ENCODE measurements at regions not wholly inside any gene's neighbourhood (a gene's known extent, or its start where the extent isn't known, plus 50 kb on each side); places are given as distances from the start of the nearest gene placed in this dataset.

DNA sequence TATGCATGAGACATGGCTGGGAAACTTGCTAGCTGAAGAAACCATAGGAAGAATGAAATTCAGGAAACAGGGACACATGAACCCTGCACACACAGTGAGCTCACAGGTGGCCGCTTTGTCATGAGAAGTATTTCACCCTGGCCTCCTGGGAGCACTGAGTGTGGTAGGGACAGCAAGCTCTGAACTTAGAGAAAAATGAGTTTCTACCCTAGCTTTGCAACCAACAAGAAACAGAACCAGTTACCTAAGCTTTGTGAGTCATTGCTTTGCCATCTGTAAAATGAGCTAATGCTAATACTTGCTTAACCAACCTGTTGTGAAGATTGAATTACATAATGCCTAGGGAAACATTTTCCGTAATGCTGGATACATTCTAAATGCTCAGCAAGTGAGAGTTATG is 206.6 kb upstream of the HS3ST1 start:
- H3K27me3 ChIP-seq (replicated peaks; ENCODE audit: insufficient read depth, low read length) = no peaks in the 10 kb centered on the region
- no peak overlapping the region for H2AFZ ChIP-seq (ENCODE audit: low read length)
- H3K4me3 ChIP-seq (ENCODE audit: low read length) = no peak overlapping the region
- no peak for DNase-seq
- H3K79me2 ChIP-seq (ENCODE audit: low read length) = no peaks in the 10 kb centered on the region
- 0 out of 2 replicates have a peak, but pooled peaks cover 5% of the 10 kb centered on the region for H3K4me1 ChIP-seq (ENCODE audit: low read length)
- H3K27ac ChIP-seq (ENCODE audit: low read length) = no peak overlapping the region
- H3K9me2 ChIP-seq (replicated peaks; ENCODE audit: insufficient read depth, low read length) = no peaks in the 10 kb centered on the region
- no peaks in the 10 kb centered on the region for H3F3A ChIP-seq (ENCODE audit: insufficient read depth, low read length)
- H3K9me3 ChIP-seq (replicated peaks; ENCODE audit: insufficient read depth, low read length) = no peaks in the 10 kb centered on the region
- no peak overlapping the region for H3K9ac ChIP-seq (ENCODE audit: low read length)
- no peak overlapping the region for H3K4me2 ChIP-seq (ENCODE audit: low read depth, low read length)
- H4K20me1 ChIP-seq (ENCODE audit: insufficient read depth, low read length) = no peaks in the 10 kb centered on the region
- H3K36me3 ChIP-seq (replicated peaks; ENCODE audit: insufficient read depth, low read length) = no peaks in the 10 kb centered on the region
- TF ChIP-seq EZH2phosphoT487 (IDR thresholded peaks at IDR 0.05; ENCODE audit: low read length) = no peak
- TF ChIP-seq, protein P1, sequence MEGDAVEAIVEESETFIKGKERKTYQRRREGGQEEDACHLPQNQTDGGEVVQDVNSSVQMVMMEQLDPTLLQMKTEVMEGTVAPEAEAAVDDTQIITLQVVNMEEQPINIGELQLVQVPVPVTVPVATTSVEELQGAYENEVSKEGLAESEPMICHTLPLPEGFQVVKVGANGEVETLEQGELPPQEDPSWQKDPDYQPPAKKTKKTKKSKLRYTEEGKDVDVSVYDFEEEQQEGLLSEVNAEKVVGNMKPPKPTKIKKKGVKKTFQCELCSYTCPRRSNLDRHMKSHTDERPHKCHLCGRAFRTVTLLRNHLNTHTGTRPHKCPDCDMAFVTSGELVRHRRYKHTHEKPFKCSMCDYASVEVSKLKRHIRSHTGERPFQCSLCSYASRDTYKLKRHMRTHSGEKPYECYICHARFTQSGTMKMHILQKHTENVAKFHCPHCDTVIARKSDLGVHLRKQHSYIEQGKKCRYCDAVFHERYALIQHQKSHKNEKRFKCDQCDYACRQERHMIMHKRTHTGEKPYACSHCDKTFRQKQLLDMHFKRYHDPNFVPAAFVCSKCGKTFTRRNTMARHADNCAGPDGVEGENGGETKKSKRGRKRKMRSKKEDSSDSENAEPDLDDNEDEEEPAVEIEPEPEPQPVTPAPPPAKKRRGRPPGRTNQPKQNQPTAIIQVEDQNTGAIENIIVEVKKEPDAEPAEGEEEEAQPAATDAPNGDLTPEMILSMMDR (IDR thresholded peaks at IDR 0.05; ENCODE audit: low read length) = no peak

DNA sequence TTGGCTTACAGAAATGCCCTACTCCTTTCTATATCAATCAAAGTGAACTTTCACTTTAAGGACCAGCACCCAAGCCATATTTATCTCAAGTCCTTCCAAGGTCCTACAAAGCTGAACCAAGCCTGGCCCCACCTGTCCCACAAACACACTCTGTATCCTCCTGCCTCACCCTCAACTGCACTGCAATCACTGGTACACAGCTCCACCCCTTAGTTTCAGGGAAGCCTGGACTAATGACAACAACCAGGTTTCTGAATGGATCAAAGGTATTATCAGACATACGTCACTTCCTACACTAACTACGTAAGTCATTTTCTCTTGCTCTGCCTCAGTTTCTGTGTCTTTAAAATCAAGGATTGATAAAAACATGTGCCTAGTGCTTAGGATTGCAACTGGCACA is 205.6 kb upstream of the HS3ST1 start:
- no peaks in the 10 kb centered on the region for H4K20me1 ChIP-seq (ENCODE audit: insufficient read depth, low read length)
- H3F3A ChIP-seq (ENCODE audit: insufficient read depth, low read length) = no peaks in the 10 kb centered on the region
- no peaks in the 10 kb centered on the region for H3K79me2 ChIP-seq (ENCODE audit: low read length)
- H3K27me3 ChIP-seq (replicated peaks; ENCODE audit: insufficient read depth, low read length) = no peaks in the 10 kb centered on the region
- DNase-seq = no peak
- TF ChIP-seq, protein P1 (IDR thresholded peaks at IDR 0.05; ENCODE audit: low read length) = no peak
- TF ChIP-seq EZH2 (optimal IDR thresholded peaks at IDR 0.05; ENCODE audit: low read depth, low read length) (no peak), EZH2phosphoT487 (IDR thresholded peaks at IDR 0.05; ENCODE audit: low read length) (no peak)
- H3K9me3 ChIP-seq (replicated peaks; ENCODE audit: insufficient read depth, low read length) = no peaks in the 10 kb centered on the region
- no peak overlapping the region for H3K27ac ChIP-seq (ENCODE audit: low read length)
- H3K4me1 ChIP-seq (ENCODE audit: low read length) = 0 out of 2 replicates have a peak, but pooled peaks cover 5% of the 10 kb centered on the region
- no peak overlapping the region for H3K4me3 ChIP-seq (ENCODE audit: low read length)
- H2AFZ ChIP-seq (ENCODE audit: low read length) = no peak overlapping the region
- no peaks in the 10 kb centered on the region for H3K9me2 ChIP-seq (replicated peaks; ENCODE audit: insufficient read depth, low read length)
- H3K36me3 ChIP-seq (replicated peaks; ENCODE audit: insufficient read depth, low read length) = no peaks in the 10 kb centered on the region
- H3K4me2 ChIP-seq (ENCODE audit: low read depth, low read length) = no peak overlapping the region
- H3K9ac ChIP-seq (ENCODE audit: low read length) = no peak overlapping the region

DNA sequence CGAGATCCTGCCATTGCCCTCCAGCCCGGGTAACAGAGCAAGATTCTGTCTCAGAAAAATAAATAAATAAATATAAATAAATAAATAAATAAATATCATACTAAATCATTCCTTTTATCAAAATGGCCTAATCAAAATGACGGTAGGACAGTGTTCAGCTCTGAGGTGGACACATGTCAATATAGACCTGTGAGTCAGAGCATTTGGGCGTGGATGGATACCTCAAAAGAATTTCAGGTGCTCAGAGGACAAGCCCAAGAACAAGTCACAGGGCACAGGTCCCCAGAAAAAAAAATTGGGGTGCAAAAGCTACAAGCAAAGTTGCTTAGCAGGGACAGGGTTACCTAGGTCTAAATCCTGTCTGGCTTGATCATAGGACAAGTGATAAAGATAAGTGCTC is 204.7 kb upstream of the HS3ST1 start:
- Histone ChIP-seq H3F3A (ENCODE audit: insufficient read depth, low read length) (no peaks in the 10 kb centered on the region), H3K4me1 (ENCODE audit: low read length) (0 out of 2 replicates have a peak, but pooled peaks cover 5% of the 10 kb centered on the region), H3K36me3 (replicated peaks; ENCODE audit: insufficient read depth, low read length) (no peaks in the 10 kb centered on the region), H3K9me2 (replicated peaks; ENCODE audit: insufficient read depth, low read length) (no peaks in the 10 kb centered on the region), H3K27ac (ENCODE audit: low read length) (no peak overlapping the region), H3K9me3 (replicated peaks; ENCODE audit: insufficient read depth, low read length) (no peaks in the 10 kb centered on the region), H3K9ac (ENCODE audit: low read length) (no peak overlapping the region), H2AFZ (ENCODE audit: low read length) (no peak overlapping the region), H3K79me2 (ENCODE audit: low read length) (no peaks in the 10 kb centered on the region), H3K4me2 (ENCODE audit: low read depth, low read length) (no peak overlapping the region), H4K20me1 (ENCODE audit: insufficient read depth, low read length) (no peaks in the 10 kb centered on the region), H3K27me3 (replicated peaks; ENCODE audit: insufficient read depth, low read length) (no peaks in the 10 kb centered on the region), H3K4me3 (ENCODE audit: low read length) (no peak overlapping the region)
- no peak for DNase-seq
- no peak for TF ChIP-seq EZH2phosphoT487 (IDR thresholded peaks at IDR 0.05; ENCODE audit: low read length)
- TF ChIP-seq, protein P1 (IDR thresholded peaks at IDR 0.05; ENCODE audit: low read length) = no peak
- TF ChIP-seq EZH2 (optimal IDR thresholded peaks at IDR 0.05; ENCODE audit: low read depth, low read length) = no peak
